Mesenchymal stem cell (in vitro differentiated cells and primary cell): ENCODE measurements at regions not wholly inside any gene's neighbourhood (a gene's known extent, or its start where the extent isn't known, plus 50 kb on each side); places are given as distances from the start of the nearest gene placed in this dataset.

ENCODE experiments used
- DNase-seq: peaks from one replicate; pipeline ENCODE4 v3.0.0-alpha.2; 2013
- H2AFZ ChIP-seq: one replicate; pipeline ENCODE4 v1.6.1; 2013; ENCODE audit warnings: low read depth, mild to moderate bottlenecking, control low read depth, inconsistent platforms, low read length, moderate library complexity
- H2AK5ac ChIP-seq: 2 replicates; pipeline ENCODE4 v1.6.1; 2013; ENCODE audit warnings: low read length, moderate library complexity, mild to moderate bottlenecking, inconsistent platforms; ENCODE audit not compliant: severe bottlenecking
- H2BK120ac ChIP-seq: one replicate; pipeline ENCODE4 v1.6.1; 2013; ENCODE audit warnings: low read depth, mild to moderate bottlenecking, inconsistent platforms, low read length, moderate library complexity
- H2BK12ac ChIP-seq, 2 experiments: one replicate each; pipeline ENCODE4 v1.6.1; 2013; ENCODE audit warnings: inconsistent platforms in 2 of 2, low read length in 2 of 2, mild to moderate bottlenecking in 2 of 2, moderate library complexity in 2 of 2, control low read depth in 1 of 2
- H2BK15ac ChIP-seq: one replicate; pipeline ENCODE4 v1.6.1; 2013; ENCODE audit warnings: mild to moderate bottlenecking, low read depth, inconsistent platforms; ENCODE audit not compliant: poor library complexity, severe bottlenecking
- H2BK5ac ChIP-seq: 2 replicates; pipeline ENCODE4 v1.6.1; 2013; ENCODE audit warnings: low read depth, mild to moderate bottlenecking, low read length, control low read depth, inconsistent platforms; ENCODE audit not compliant: poor library complexity, severe bottlenecking
- H3K14ac ChIP-seq, 2 experiments: one replicate each; pipeline ENCODE4 v1.6.1; 2013; ENCODE audit warnings: inconsistent platforms in 2 of 2, low read length in 2 of 2, control low read depth in 1 of 2, mild to moderate bottlenecking in 1 of 2, moderate library complexity in 1 of 2
- H3K18ac ChIP-seq, 2 experiments: one replicate each; pipeline ENCODE4 v1.6.1; 2013; ENCODE audit warnings: inconsistent platforms in 2 of 2, low read length in 2 of 2, control low read depth in 1 of 2, low read depth in 1 of 2, mild to moderate bottlenecking in 1 of 2
- H3K23ac ChIP-seq, 2 experiments: one replicate each; pipeline ENCODE4 v1.6.1; 2013; ENCODE audit warnings: inconsistent platforms in 2 of 2, low read length in 2 of 2, mild to moderate bottlenecking in 2 of 2, moderate library complexity in 2 of 2, control low read depth in 1 of 2
- H3K27ac ChIP-seq: 2 replicates; pipeline ENCODE4 v1.5.1; 2013; ENCODE audit warnings: mild to moderate bottlenecking, moderate library complexity, low read length, control low read depth, inconsistent platforms; ENCODE audit not compliant: poor library complexity, severe bottlenecking
- H3K27me3 ChIP-seq, 2 experiments: 2 replicates each; pipeline versions ENCODE4 v1.6.1 to v1.7.0; 2013; ENCODE audit warnings: low read length in 2 of 2, mild to moderate bottlenecking in 2 of 2, moderate library complexity in 2 of 2, control low read depth in 1 of 2, inconsistent platforms in 1 of 2; ENCODE audit not compliant: control insufficient read depth in 1 of 2, insufficient read depth in 1 of 2
- H3K36me3 ChIP-seq, 2 experiments: 2 replicates each; pipeline versions ENCODE4 v1.6.1 to v1.7.0; 2013; ENCODE audit warnings: low read length in 2 of 2, control low read depth in 1 of 2, inconsistent platforms in 1 of 2, low read depth in 1 of 2, mild to moderate bottlenecking in 1 of 2; ENCODE audit not compliant: insufficient read depth in 2 of 2, control insufficient read depth in 1 of 2
- H3K4ac ChIP-seq, 2 experiments: one replicate each; pipeline ENCODE4 v1.6.1; 2013; ENCODE audit warnings: inconsistent platforms in 2 of 2, low read length in 2 of 2, mild to moderate bottlenecking in 2 of 2, moderate library complexity in 2 of 2, control low read depth in 1 of 2, low read depth in 1 of 2
- H3K4me1 ChIP-seq: 2 replicates; pipeline ENCODE4 v1.6.1; 2013; ENCODE audit warnings: low read depth, low read length, control low read depth; ENCODE audit not compliant: control insufficient read depth, insufficient read depth
- H3K4me2 ChIP-seq: 2 replicates; pipeline ENCODE4 v1.6.1; 2013; ENCODE audit warnings: low read length, mild to moderate bottlenecking, inconsistent platforms; ENCODE audit not compliant: poor library complexity, severe bottlenecking
- H3K4me3 ChIP-seq, 2 experiments: 2 replicates each; pipeline versions ENCODE4 v1.5.1 to v1.7.0; 2013; ENCODE audit warnings: low read length in 2 of 2, mild to moderate bottlenecking in 2 of 2, control low read depth in 1 of 2, low read depth in 1 of 2; ENCODE audit not compliant: insufficient read depth in 1 of 2
- H3K79me1 ChIP-seq: replicated peaks from 2 replicates; pipeline ENCODE4 v1.6.1; 2013; ENCODE audit warnings: mild to moderate bottlenecking, control low read depth, low read length, inconsistent platforms; ENCODE audit not compliant: poor library complexity, severe bottlenecking
- H3K9ac ChIP-seq: 2 replicates; pipeline ENCODE4 v1.7.0; 2013; ENCODE audit warnings: mild to moderate bottlenecking, low read length, moderate library complexity
- H3K9me3 ChIP-seq: 2 replicates; pipeline ENCODE4 v1.7.0; 2013; ENCODE audit warnings: mild to moderate bottlenecking, low read length; ENCODE audit not compliant: control insufficient read depth
- H4K8ac ChIP-seq: one replicate; pipeline ENCODE4 v1.6.1; 2013; ENCODE audit warnings: inconsistent platforms, mild to moderate bottlenecking, low read length, moderate library complexity
- H4K91ac ChIP-seq: one replicate; pipeline ENCODE4 v1.6.1; 2013; ENCODE audit warnings: mild to moderate bottlenecking, low read length, inconsistent platforms
- WGBS: methylation state at CpG from one replicate; pipeline ENCODE4 v1.1.7; 2013; ENCODE audit warnings: mixed read lengths; 5-methylcytosine and 5-hydroxymethylcytosine counted together

DNA sequence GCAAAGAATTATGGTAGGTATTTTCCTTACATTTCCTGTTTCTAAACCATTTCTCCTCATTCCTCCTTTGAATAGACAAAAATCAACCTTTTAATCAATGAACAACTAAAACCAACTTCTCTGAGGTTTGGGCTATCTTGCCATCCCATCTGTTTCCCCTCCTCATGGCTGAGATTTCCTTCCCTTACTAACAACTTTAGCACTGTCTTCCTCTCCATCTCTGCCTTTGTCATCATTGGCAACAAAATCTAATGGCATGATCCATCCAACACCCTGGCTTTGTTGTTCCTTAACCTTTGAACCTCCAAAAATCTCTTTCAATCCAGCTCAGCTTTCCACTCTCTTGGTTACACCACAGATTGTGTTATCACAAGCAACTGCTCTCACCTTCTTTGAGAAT lies 95.3 kb upstream of the FAM136A start:
- H4K8ac ChIP-seq = no peak overlapping the region
- H3K79me1 ChIP-seq = no peaks in the 10 kb centered on the region
- no peak overlapping the region for H3K4me2 ChIP-seq
- H3K4ac ChIP-seq = no peak overlapping the region
- no peaks in the 10 kb centered on the region for H3K36me3 ChIP-seq
- no peaks in the 10 kb centered on the region for H3K9me3 ChIP-seq
- H3K18ac ChIP-seq = no peak overlapping the region
- H3K9ac ChIP-seq = no peak overlapping the region
- no peak for DNase-seq
- no peak overlapping the region for H2AK5ac ChIP-seq
- H4K91ac ChIP-seq = no peak overlapping the region
- H2BK15ac ChIP-seq = no peak overlapping the region
- H3K27me3 ChIP-seq = peaks cover 18 to 37% of the 10 kb centered on the region in 2 experiments
- H3K4me3 ChIP-seq = no peak overlapping the region
- H3K23ac ChIP-seq = no peak overlapping the region
- H2BK120ac ChIP-seq = no peak overlapping the region
- no peaks in the 10 kb centered on the region for H3K4me1 ChIP-seq
- H3K27ac ChIP-seq = no peak overlapping the region
- no peak overlapping the region for H2AFZ ChIP-seq
- H3K14ac ChIP-seq = no peak overlapping the region
- H2BK12ac ChIP-seq = no peak overlapping the region
- no peak overlapping the region for H2BK5ac ChIP-seq

DNA sequence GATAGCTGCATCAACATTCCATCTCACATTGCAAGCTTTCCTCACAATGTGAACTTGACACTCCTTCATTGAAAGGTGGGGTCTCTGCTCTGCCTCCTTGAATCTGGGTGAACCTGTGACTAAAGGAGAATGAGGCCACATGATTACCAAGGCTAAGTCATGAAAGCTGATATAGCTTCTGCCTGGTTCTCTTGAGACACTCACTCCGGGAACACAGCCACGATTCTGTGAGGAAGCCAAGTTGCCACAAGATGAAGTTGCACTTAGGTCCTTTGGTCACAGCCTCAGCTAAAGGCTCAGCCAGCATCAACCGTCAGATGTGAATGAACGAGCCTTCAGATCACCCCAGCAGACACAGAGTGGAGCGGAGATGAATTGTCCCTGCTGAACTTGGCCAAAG lies 94.7 kb upstream of the FAM136A start:
- no peak overlapping the region for H4K8ac ChIP-seq
- H3K9ac ChIP-seq = no peak overlapping the region
- H3K14ac ChIP-seq = no peak overlapping the region
- H2BK5ac ChIP-seq = no peak overlapping the region
- no peaks in the 10 kb centered on the region for H3K79me1 ChIP-seq
- WGBS = 82% methylated on average over 5 of the region's 5 CpGs
- no peak overlapping the region for H3K23ac ChIP-seq
- no peak overlapping the region for H3K4me3 ChIP-seq
- no peak overlapping the region for H2AK5ac ChIP-seq
- no peak overlapping the region for H3K27ac ChIP-seq
- no peaks in the 10 kb centered on the region for H3K4me1 ChIP-seq
- no peak overlapping the region for H3K18ac ChIP-seq
- H3K4ac ChIP-seq = no peak overlapping the region
- no peak overlapping the region for H2BK15ac ChIP-seq
- H4K91ac ChIP-seq = no peak overlapping the region
- H3K36me3 ChIP-seq = no peaks in the 10 kb centered on the region
- no peaks in the 10 kb centered on the region for H3K9me3 ChIP-seq
- no peak overlapping the region for H2BK12ac ChIP-seq
- H3K27me3 ChIP-seq = peaks cover 18 to 37% of the 10 kb centered on the region in 2 experiments
- no peak overlapping the region for H2BK120ac ChIP-seq
- H2AFZ ChIP-seq = no peak overlapping the region
- no peak overlapping the region for H3K4me2 ChIP-seq
- DNase-seq = no peak

- H3K4me1 ChIP-seq = no peaks in the 10 kb centered on the region
- no peak overlapping the region for H4K8ac ChIP-seq
- no peak overlapping the region for H2AK5ac ChIP-seq
- H3K9ac ChIP-seq = no peak overlapping the region
- H3K4ac ChIP-seq = no peak overlapping the region
- H3K23ac ChIP-seq = no peak overlapping the region
- H3K4me3 ChIP-seq = no peak overlapping the region
- no peak for DNase-seq
- H2BK5ac ChIP-seq = no peak overlapping the region
- H3K79me1 ChIP-seq = no peaks in the 10 kb centered on the region
- no peak overlapping the region for H2BK12ac ChIP-seq
- no peaks in the 10 kb centered on the region for H3K36me3 ChIP-seq
- H3K27ac ChIP-seq = no peak overlapping the region
- H2BK120ac ChIP-seq = no peak overlapping the region
- H2BK15ac ChIP-seq = no peak overlapping the region
- H3K14ac ChIP-seq = no peak overlapping the region
- H2AFZ ChIP-seq = no peak overlapping the region
- WGBS = 97% methylated on average over 2 of the region's 3 CpGs
- no peak overlapping the region for H3K4me2 ChIP-seq
- no peak overlapping the region for H3K18ac ChIP-seq
- H3K9me3 ChIP-seq = no peaks in the 10 kb centered on the region
- H4K91ac ChIP-seq = no peak overlapping the region
- peaks cover 15 to 21% of the 10 kb centered on the region in 2 experiments for H3K27me3 ChIP-seq
Observed at GRCh38 chr2:70393881-70394280, 92.0 kb upstream of the FAM136A start.

DNA sequence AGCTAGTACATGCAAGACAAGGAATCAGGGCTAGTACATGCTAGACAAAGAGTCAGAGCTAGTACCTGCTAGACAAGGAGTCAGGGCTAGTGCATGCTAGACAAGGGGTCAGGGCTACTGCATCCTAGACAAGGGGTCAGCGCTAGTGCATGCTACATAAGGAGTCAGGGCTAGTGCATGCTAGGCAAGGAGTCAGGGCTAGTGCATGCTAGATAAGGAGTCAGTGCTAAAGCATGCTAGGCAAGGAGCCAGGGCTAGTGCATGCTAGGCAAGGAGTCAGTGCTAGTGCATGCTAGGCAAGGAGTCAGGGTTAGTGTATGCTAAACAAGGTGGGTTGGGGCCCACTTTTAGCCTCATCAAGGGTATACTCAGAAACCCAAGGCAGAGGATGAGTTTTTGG lies 90.1 kb upstream of the FAM136A start:
- H3K14ac ChIP-seq = peak overlapping the region in 1 of 2 experiments; percentile 69
- H3K36me3 ChIP-seq = no peaks in the 10 kb centered on the region
- no peak overlapping the region for H2BK15ac ChIP-seq
- no peaks in the 10 kb centered on the region for H3K4me1 ChIP-seq
- DNase-seq = no peak
- H4K8ac ChIP-seq = no peak overlapping the region
- no peak overlapping the region for H2AFZ ChIP-seq
- peaks cover 2 to 7% of the 10 kb centered on the region in 2 experiments for H3K27me3 ChIP-seq
- no peak overlapping the region for H3K4me2 ChIP-seq
- H2BK5ac ChIP-seq = no peak overlapping the region
- no peak overlapping the region for H3K4ac ChIP-seq
- H2AK5ac ChIP-seq = no peak overlapping the region
- no peak overlapping the region for H3K27ac ChIP-seq
- no peaks in the 10 kb centered on the region for H3K9me3 ChIP-seq
- no peak overlapping the region for H4K91ac ChIP-seq
- no peak overlapping the region for H3K4me3 ChIP-seq
- WGBS = 95% methylated on average over 1 of the region's 1 CpG
- no peak overlapping the region for H3K18ac ChIP-seq
- no peak overlapping the region for H3K23ac ChIP-seq
- H3K9ac ChIP-seq = no peak overlapping the region
- H3K79me1 ChIP-seq = no peaks in the 10 kb centered on the region
- H2BK120ac ChIP-seq = no peak overlapping the region
- no peak overlapping the region for H2BK12ac ChIP-seq
